Heart left ventricle (tissue), 16 donors: ENCODE measurements at regions not wholly inside any gene's neighbourhood (a gene's known extent, or its start where the extent isn't known, plus 50 kb on each side); places are given as distances from the start of the nearest gene placed in this dataset.

Experiments used
- ATAC-seq, 4 donors: fragments of 200-7000 bp; cut with Tn5 transposase; one replicate each; pipeline ENCODE4 v1.9.1; 2020 to 2022; ENCODE audit warnings: moderate library complexity in 4 of 4, mild to moderate bottlenecking in 3 of 4, moderate number of reproducible peaks in 1 of 4
- DNase-seq, 5 donors: peaks; one replicate each; pipeline ENCODE4 v3.0.0-alpha.2; 2020
- H3K27ac ChIP-seq, 12 donors: fragments of 200-600 bp; sonication (generic) in 4 of 12; one replicate each; pipeline versions ENCODE4 v1.5.0 to v1.8.0; 2016 to 2022; ENCODE audit warnings: mild to moderate bottlenecking in 2 of 12
- H3K27me3 ChIP-seq, 9 donors: fragments of 200-600 bp; sonication (generic) in 2 of 9; one replicate each; pipeline versions ENCODE4 v1.5.1 to v1.8.0; 2016 to 2022; ENCODE audit warnings: mild to moderate bottlenecking in 3 of 9
- H3K36me3 ChIP-seq, 9 donors: fragments of 200-600 bp; sonication (generic) in 2 of 9; one replicate each; pipeline versions ENCODE4 v1.5.0 to v1.8.0; 2018 to 2022; ENCODE audit warnings: mild to moderate bottlenecking in 2 of 9
- H3K4me1 ChIP-seq, 12 donors: fragments of 200-600 bp; sonication (generic) in 4 of 12; one replicate each; pipeline versions ENCODE4 v1.5.0 to v1.8.0; 2016 to 2022; ENCODE audit warnings: mild to moderate bottlenecking in 3 of 12
- H3K4me3 ChIP-seq, 12 donors: fragments of 200-600 bp; sonication (generic) in 4 of 12; one replicate each; pipeline versions ENCODE4 v1.5.0 to v1.8.0; 2017 to 2022; ENCODE audit warnings: mild to moderate bottlenecking in 9 of 12, moderate library complexity in 4 of 12
- H3K9me3 ChIP-seq, 12 donors: fragments of 200-600 bp; sonication (generic) in 4 of 12; one replicate each; pipeline versions ENCODE4 v1.5.0 to v1.8.0; 2016 to 2022; ENCODE audit warnings: mild to moderate bottlenecking in 1 of 12
- CTCF ChIP-seq, 12 donors: fragments of 200-600 bp; sonication (generic) in 4 of 12; IDR thresholded peaks; one replicate each; pipeline versions ENCODE4 v1.5.0 to v1.8.0; 2018 to 2022; ENCODE audit warnings: antibody characterized with exemption in 12 of 12, mild to moderate bottlenecking in 5 of 12
- POLR2A ChIP-seq, 2 donors: fragments of 450-650 bp; IDR thresholded peaks; one replicate each; pipeline ENCODE4 v1.6.1; 2017; ENCODE audit warnings: antibody characterized with exemption in 2 of 2, mild to moderate bottlenecking in 2 of 2, moderate library complexity in 2 of 2
- WGBS, 4 donors: extraction: QIAGEN DNeasy Blood & Tissue Kit in 2 of 4; methylation state at CpG; one replicate each; pipeline versions ENCODE4 v1.1.5 to v1.1.7; 2013 to 2018; 5-methylcytosine and 5-hydroxymethylcytosine counted together
- intact Hi-C, 10 donors: fragments of 100-400 bp; cut with DNase I; formaldehyde crosslinking; loops; one replicate each; pipeline versions ENCODE4 v1.11.1 to v1.14.2; 2022
- donor health status: ischemic (EF 13 %, LVEDD 7.1; RV severe dilation, severe dysfunction).
- donor health status: healthy with polysubstance abuse.
- donor health status: DM: no; HTN: yes; CAD: no.
- donor health status: DM: no; HTN: no; CAD: no.
- donor health status: ischemic (EF 25% LVEDD 6.9; RV normal size, moderate dysfunction).
- donor health status: ischemic (EF 25% LVEDD 5.7; RV mildly dilated, moderate dysfunction).
- donor health status: healthy.
- donor health status: DM: yes; HTN: yes; CAD: no.
- donor health status: ischemic (EF 35%, LVEDD 5.7; RV mildly dilated, moderate dysfunction).
- donor health status: nonischemic (EF 11% LVEDD 7.7; RV severe dilation, severe dysfunction).
- donor health status: DM: yes; HTN: yes; CAD: no.
- donor health status: PGD.
- donor health status: ischemic (EF 29% LVEDD 5.4; RV normal size, mild dysfunction).
- donor health status: nonischemic (EF 23%, LVEDD 6.1; RV moderate dilation, normal function).

GRCh38 chr4:100070868-100071267 is 119.4 kb downstream of the DDIT4L start:
- ATAC-seq = no peak
- H3K36me3 ChIP-seq = no peaks in the 10 kb centered on the region
- H3K9me3 ChIP-seq = no peaks in the 10 kb centered on the region
- no peak for TF ChIP-seq POLR2A (IDR thresholded peaks at IDR 0.05)
- TF ChIP-seq CTCF (IDR thresholded peaks at IDR 0.05) = no peak
- no peaks in the 10 kb centered on the region for H3K4me1 ChIP-seq
- H3K27ac ChIP-seq = no peak overlapping the region
- WGBS, 4 donors = 94 to 97% (median 95%) methylated on average over 4 of the region's 4 CpGs
- no peaks in the 10 kb centered on the region for H3K27me3 ChIP-seq
- intact Hi-C loops = loop anchor here in 1 of 10 donors (10.0 kb wide), 1 partner anchor 544 kb away; no protein-coding TSS in a partner anchor
- no peak overlapping the region for H3K4me3 ChIP-seq
- no peak for DNase-seq

GRCh38 chr4:100069207-100069606 is 119.1 kb upstream of the H2AZ1 start:
- TF ChIP-seq CTCF (IDR thresholded peaks at IDR 0.05) (no peak), POLR2A (IDR thresholded peaks at IDR 0.05) (no peak)
- WGBS, 4 donors = 75 to 81% (median 76%) methylated on average over 6 of the region's 6 CpGs
- Histone ChIP-seq H3K4me3 (no peak overlapping the region), H3K4me1 (no peaks in the 10 kb centered on the region), H3K9me3 (no peaks in the 10 kb centered on the region), H3K36me3 (no peaks in the 10 kb centered on the region), H3K27me3 (no peaks in the 10 kb centered on the region), H3K27ac (no peak overlapping the region)
- no peak for DNase-seq
- intact Hi-C loops = no loop called here
- no peak for ATAC-seq

- 84 to 95% (median 93%) methylated on average over 12 of the region's 12 CpGs for WGBS, 4 donors
Measured at GRCh38 chr4:100067255-100067654, 117.2 kb upstream of the H2AZ1 start.

GRCh38 chr4:100063355-100063754 is 113.3 kb upstream of the H2AZ1 start:
- 17 to 26% (median 21%) methylated on average over 2 of the region's 2 CpGs for WGBS, 4 donors

More at GRCh38 chr4:100067255-100067654, 117.2 kb upstream of the H2AZ1 start:
- Histone ChIP-seq H3K27ac (no peak overlapping the region), H3K9me3 (no peaks in the 10 kb centered on the region), H3K36me3 (no peaks in the 10 kb centered on the region), H3K4me1 (no peaks in the 10 kb centered on the region), H3K4me3 (no peak overlapping the region), H3K27me3 (no peaks in the 10 kb centered on the region)
- TF ChIP-seq CTCF (IDR thresholded peaks at IDR 0.05) (no peak), POLR2A (IDR thresholded peaks at IDR 0.05) (no peak)
- no peak for ATAC-seq
- intact Hi-C loops = no loop called here
- no peak for DNase-seq

More at GRCh38 chr4:100063355-100063754, 113.3 kb upstream of the H2AZ1 start:
- no peaks in the 10 kb centered on the region for H3K4me1 ChIP-seq
- no peaks in the 10 kb centered on the region for H3K9me3 ChIP-seq
- no peak for DNase-seq
- H3K27me3 ChIP-seq = no peaks in the 10 kb centered on the region
- no peak for ATAC-seq
- intact Hi-C loops = no loop called here
- H3K4me3 ChIP-seq = no peak overlapping the region
- H3K27ac ChIP-seq = no peak overlapping the region
- no peaks in the 10 kb centered on the region for H3K36me3 ChIP-seq
- no peak for TF ChIP-seq POLR2A (IDR thresholded peaks at IDR 0.05)
- no peak for TF ChIP-seq CTCF (IDR thresholded peaks at IDR 0.05)
